ENCODE measurements at regions not wholly inside any gene's neighbourhood (a gene's known extent, or its start where the extent isn't known, plus 50 kb on each side); places are given as distances from the start of the nearest gene placed in this dataset.

DNA sequence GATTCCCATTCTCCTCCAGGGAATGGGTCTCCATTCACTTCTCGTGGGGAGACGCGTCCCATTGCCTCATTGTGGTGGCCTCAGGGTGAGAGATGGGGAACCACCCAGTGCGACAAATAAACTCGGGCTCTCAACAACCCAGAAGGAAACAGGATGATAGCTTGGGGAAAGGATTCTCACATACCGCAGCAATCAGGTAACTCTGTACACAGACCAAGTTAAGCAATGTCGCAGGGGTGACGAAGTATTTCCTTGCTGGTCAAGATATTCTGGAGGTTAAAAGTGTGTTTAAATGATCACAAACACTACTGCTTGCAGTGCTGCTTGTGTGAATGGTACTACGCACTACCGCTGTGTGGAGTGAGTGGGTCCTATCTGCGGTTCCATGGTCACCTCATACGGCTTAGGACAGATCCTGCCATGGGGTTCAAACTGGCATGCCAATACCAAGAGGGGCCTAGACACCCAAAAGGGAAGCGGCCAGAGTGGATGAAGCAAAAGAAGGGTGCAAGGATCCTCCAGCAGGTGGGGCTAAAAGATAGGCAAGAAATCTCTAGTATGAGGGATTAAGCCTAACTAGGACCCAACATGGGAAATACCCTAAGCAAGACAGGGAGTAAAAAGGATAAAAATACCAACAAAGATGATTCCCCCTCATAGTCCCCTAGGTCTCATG is 143.8 kb upstream of the TMEM106B start:
- Histone ChIP-seq H3K79me2 (ENCODE audit: insufficient read depth, low read length) (no peaks in the 10 kb centered on the region), H3K9me3 (ENCODE audit: insufficient read depth, low read length, severe bottlenecking) (no peaks in the 10 kb centered on the region), H3K4me1 (ENCODE audit: insufficient read depth, low read length) (no peaks in the 10 kb centered on the region), H3K36me3 (ENCODE audit: insufficient read depth, low read length) (no peaks in the 10 kb centered on the region), H3K9ac (ENCODE audit: low read depth, low read length) (no peak overlapping the region), H3K27ac (ENCODE audit: low read length) (no peak overlapping the region), H3K27me3 (ENCODE audit: insufficient read depth, low read length, poor library complexity) (no peaks in the 10 kb centered on the region), H3K4me2 (ENCODE audit: insufficient read depth, low read length) (no peak overlapping the region), H4K20me1 (ENCODE audit: insufficient read depth, low read length) (no peaks in the 10 kb centered on the region), H3K4me3 (ENCODE audit: low read depth in 1 of 2, low read length in 2 of 2) (no peak overlapping the region), H2AFZ (ENCODE audit: low read depth, low read length) (no peak overlapping the region)
- TF ChIP-seq, protein P1, sequence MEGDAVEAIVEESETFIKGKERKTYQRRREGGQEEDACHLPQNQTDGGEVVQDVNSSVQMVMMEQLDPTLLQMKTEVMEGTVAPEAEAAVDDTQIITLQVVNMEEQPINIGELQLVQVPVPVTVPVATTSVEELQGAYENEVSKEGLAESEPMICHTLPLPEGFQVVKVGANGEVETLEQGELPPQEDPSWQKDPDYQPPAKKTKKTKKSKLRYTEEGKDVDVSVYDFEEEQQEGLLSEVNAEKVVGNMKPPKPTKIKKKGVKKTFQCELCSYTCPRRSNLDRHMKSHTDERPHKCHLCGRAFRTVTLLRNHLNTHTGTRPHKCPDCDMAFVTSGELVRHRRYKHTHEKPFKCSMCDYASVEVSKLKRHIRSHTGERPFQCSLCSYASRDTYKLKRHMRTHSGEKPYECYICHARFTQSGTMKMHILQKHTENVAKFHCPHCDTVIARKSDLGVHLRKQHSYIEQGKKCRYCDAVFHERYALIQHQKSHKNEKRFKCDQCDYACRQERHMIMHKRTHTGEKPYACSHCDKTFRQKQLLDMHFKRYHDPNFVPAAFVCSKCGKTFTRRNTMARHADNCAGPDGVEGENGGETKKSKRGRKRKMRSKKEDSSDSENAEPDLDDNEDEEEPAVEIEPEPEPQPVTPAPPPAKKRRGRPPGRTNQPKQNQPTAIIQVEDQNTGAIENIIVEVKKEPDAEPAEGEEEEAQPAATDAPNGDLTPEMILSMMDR (IDR thresholded peaks at IDR 0.05; ENCODE audit: borderline replicate concordance, extremely low read depth, low read length, poor library complexity, severe bottlenecking): peak; percentile 62
- no peak for TF ChIP-seq EZH2 (IDR thresholded peaks at IDR 0.05; ENCODE audit: borderline replicate concordance, low read depth, low read length, severe bottlenecking)
- DNase-seq: peak; percentile 13
- 0 out of 3 replicates have a peak, but pooled peaks have one; percentile 56 for ATAC-seq (ENCODE audit: insufficient read depth, low read depth)

DNA sequence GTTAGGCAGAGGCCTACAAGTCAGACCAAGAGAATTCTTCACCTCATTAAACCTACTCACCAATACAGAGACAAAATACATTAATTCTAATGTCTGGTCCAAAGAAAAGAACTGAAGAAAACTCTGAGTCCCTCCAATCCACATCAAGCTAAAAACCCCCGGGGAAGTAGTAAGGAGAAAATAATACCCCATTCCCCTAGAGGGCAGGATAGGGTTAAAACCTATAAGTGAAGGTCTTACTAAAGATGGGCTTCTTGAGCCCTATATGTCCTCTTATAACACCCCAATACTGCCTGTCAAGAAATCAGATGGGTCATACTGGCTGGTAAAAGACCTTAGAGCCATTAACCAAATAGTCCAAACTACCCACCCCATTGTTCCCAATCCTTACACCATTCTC is 141.3 kb upstream of the TMEM106B start:
- Histone ChIP-seq H4K20me1 (ENCODE audit: insufficient read depth, low read length) (no peaks in the 10 kb centered on the region), H3K9me3 (ENCODE audit: insufficient read depth, low read length, severe bottlenecking) (no peaks in the 10 kb centered on the region), H3K36me3 (ENCODE audit: insufficient read depth, low read length) (no peaks in the 10 kb centered on the region), H3K4me1 (ENCODE audit: insufficient read depth, low read length) (no peaks in the 10 kb centered on the region), H3K79me2 (ENCODE audit: insufficient read depth, low read length) (no peaks in the 10 kb centered on the region), H2AFZ (ENCODE audit: low read depth, low read length) (no peak overlapping the region), H3K9ac (ENCODE audit: low read depth, low read length) (no peak overlapping the region), H3K4me2 (ENCODE audit: insufficient read depth, low read length) (no peak overlapping the region), H3K4me3 (ENCODE audit: low read depth in 1 of 2, low read length in 2 of 2) (no peak overlapping the region), H3K27ac (ENCODE audit: low read length) (no peak overlapping the region), H3K27me3 (ENCODE audit: insufficient read depth, low read length, poor library complexity) (no peaks in the 10 kb centered on the region)
- ATAC-seq (ENCODE audit: insufficient read depth, low read depth) (no peak), DNase-seq (no peak)
- no peak for TF ChIP-seq EZH2 (IDR thresholded peaks at IDR 0.05; ENCODE audit: borderline replicate concordance, low read depth, low read length, severe bottlenecking)
- TF ChIP-seq, protein P1 (IDR thresholded peaks at IDR 0.05; ENCODE audit: borderline replicate concordance, extremely low read depth, low read length, poor library complexity, severe bottlenecking): no peak

DNA sequence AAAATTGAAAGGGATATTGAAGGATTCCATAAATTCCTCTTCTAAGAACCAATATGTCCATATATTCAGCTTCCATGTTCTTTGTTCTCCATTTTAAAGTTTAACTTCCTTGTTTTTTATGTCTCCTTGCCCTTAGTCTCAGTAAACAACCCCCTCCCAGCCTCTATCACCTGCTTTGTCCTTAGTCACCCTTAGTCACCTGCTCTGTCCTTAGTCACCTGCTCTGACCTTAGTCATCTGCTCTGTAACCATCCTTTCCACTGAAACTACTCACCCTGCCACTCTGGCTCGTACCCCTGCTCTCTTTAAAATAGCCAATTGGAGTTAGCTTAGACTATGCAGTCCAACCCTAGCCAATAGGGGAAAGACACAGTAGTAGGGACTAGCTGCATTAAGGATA is 136.2 kb upstream of the TMEM106B start:
- DNase-seq: no peak
- no peak overlapping the region for H2AFZ ChIP-seq (ENCODE audit: low read depth, low read length)

More for the DNA sequence above, 136.2 kb upstream of the TMEM106B start:
- TF ChIP-seq, protein P1 (IDR thresholded peaks at IDR 0.05; ENCODE audit: borderline replicate concordance, extremely low read depth, low read length, poor library complexity, severe bottlenecking): no peak
- TF ChIP-seq EZH2 (IDR thresholded peaks at IDR 0.05; ENCODE audit: borderline replicate concordance, low read depth, low read length, severe bottlenecking): no peak
- no peak overlapping the region for H3K27ac ChIP-seq (ENCODE audit: low read length)
- no peak for ATAC-seq (ENCODE audit: insufficient read depth, low read depth)
- no peaks in the 10 kb centered on the region for H4K20me1 ChIP-seq (ENCODE audit: insufficient read depth, low read length)
- H3K4me1 ChIP-seq (ENCODE audit: insufficient read depth, low read length): no peaks in the 10 kb centered on the region
- no peaks in the 10 kb centered on the region for H3K27me3 ChIP-seq (ENCODE audit: insufficient read depth, low read length, poor library complexity)
- no peak overlapping the region for H3K4me2 ChIP-seq (ENCODE audit: insufficient read depth, low read length)
- H3K9ac ChIP-seq (ENCODE audit: low read depth, low read length): no peak overlapping the region
- no peaks in the 10 kb centered on the region for H3K79me2 ChIP-seq (ENCODE audit: insufficient read depth, low read length)
- no peak overlapping the region for H3K4me3 ChIP-seq (ENCODE audit: low read depth in 1 of 2, low read length in 2 of 2)
- H3K9me3 ChIP-seq (ENCODE audit: insufficient read depth, low read length, severe bottlenecking): no peaks in the 10 kb centered on the region
- no peaks in the 10 kb centered on the region for H3K36me3 ChIP-seq (ENCODE audit: insufficient read depth, low read length)
